IMR-90 (cell line): ENCODE measurements at regions not wholly inside any gene's neighbourhood (a gene's known extent, or its start where the extent isn't known, plus 50 kb on each side); places are given as distances from the start of the nearest gene placed in this dataset.
A peak's percentile ranks its signal among the peaks of the same experiment; 100 is the strongest.

ENCODE experiments used
- ATAC-seq: fragments of 200-7000 bp; cut with Tn5 transposase; 2 replicates; pipeline ENCODE4 v1.9.1; 2020; ENCODE audit warnings: low read depth, mild to moderate bottlenecking, moderate library complexity
- BruUV-seq: library from RNA; stranded (reverse); fragments of 400-500 nt; replicated peaks from 2 replicates; lab custom pipeline; 2021; lab: Mats Ljungman, UMichigan
- CTCF ChIA-PET: fragments of 300-600 bp; formaldehyde crosslinking; extraction: SDS; loops from one replicate; lab custom pipeline; 2021; ENCODE audit warnings: antibody characterized with exemption; lab: Yijun Ruan, JAX
- POLR2A ChIA-PET: fragments of 300-600 bp; sonication (Branson Sonifier 250); formaldehyde crosslinking; loops from one replicate; lab custom pipeline; 2022; ENCODE audit warnings: antibody characterized with exemption; ENCODE audit not compliant: unreplicated experiment; lab: Charles Lee
- DNase-seq: peaks from one replicate; pipeline ENCODE4 v3.0.0; 2013
- H2AFZ ChIP-seq: replicated peaks from 2 replicates; pipeline ENCODE3; 2013; ENCODE audit warnings: low read length, mild to moderate bottlenecking; ENCODE audit not compliant: poor library complexity
- H2AK5ac ChIP-seq: 2 replicates; pipeline ENCODE4 v1.6.1; 2013; ENCODE audit warnings: low read depth, low read length, inconsistent platforms
- H2AK9ac ChIP-seq: replicated peaks from 2 replicates; pipeline ENCODE3; 2013; ENCODE audit warnings: mild to moderate bottlenecking, low read depth, low read length, moderate library complexity; ENCODE audit not compliant: poor library complexity
- H2BK120ac ChIP-seq: 2 replicates; pipeline ENCODE4 v1.6.1; 2013; ENCODE audit warnings: low read depth, low read length, inconsistent platforms
- H2BK15ac ChIP-seq: 3 replicates; pipeline ENCODE4 v1.6.1; 2013; ENCODE audit warnings: low read depth, low read length, inconsistent platforms
- H2BK20ac ChIP-seq: 2 replicates; pipeline ENCODE4 v1.6.1; 2013; ENCODE audit warnings: low read depth, mild to moderate bottlenecking, inconsistent platforms, low read length, moderate library complexity
- H2BK5ac ChIP-seq: 2 replicates; pipeline ENCODE4 v1.6.1; 2013; ENCODE audit warnings: mild to moderate bottlenecking, low read depth, low read length, inconsistent platforms; ENCODE audit not compliant: poor library complexity, severe bottlenecking
- H3K14ac ChIP-seq: replicated peaks from 2 replicates; pipeline ENCODE4 v1.6.1; 2013; ENCODE audit warnings: low read depth, low read length, inconsistent platforms
- H3K18ac ChIP-seq: 2 replicates; pipeline ENCODE4 v1.6.1; 2013; ENCODE audit warnings: low read depth, low read length, control low read depth
- H3K23ac ChIP-seq: 2 replicates; pipeline ENCODE4 v1.6.1; 2013; ENCODE audit warnings: low read depth, low read length, inconsistent platforms
- H3K27ac ChIP-seq: 2 replicates; pipeline ENCODE4 v1.5.1; 2013; ENCODE audit warnings: mild to moderate bottlenecking, control low read depth, low read length; ENCODE audit not compliant: insufficient read depth
- H3K27me3 ChIP-seq: 2 replicates; pipeline ENCODE4 v1.6.1; 2013; ENCODE audit warnings: low read length; ENCODE audit not compliant: control insufficient read depth, insufficient read depth
- H3K36me3 ChIP-seq: 2 replicates; pipeline ENCODE4 v1.6.1; 2013; ENCODE audit warnings: low read length, mixed read lengths; ENCODE audit not compliant: control insufficient read depth, insufficient read depth
- H3K4ac ChIP-seq: 2 replicates; pipeline ENCODE4 v1.6.1; 2013; ENCODE audit warnings: low read depth, low read length, inconsistent platforms
- H3K4me1 ChIP-seq: 2 replicates; pipeline ENCODE4 v1.6.1; 2013; ENCODE audit warnings: low read length, mixed read lengths; ENCODE audit not compliant: control insufficient read depth, insufficient read depth
- H3K4me2 ChIP-seq: 2 replicates; pipeline ENCODE4 v1.6.1; 2013; ENCODE audit warnings: low read depth, mild to moderate bottlenecking, control low read depth, low read length, moderate library complexity
- H3K4me3 ChIP-seq: 2 replicates; pipeline ENCODE4 v1.5.1; 2013; ENCODE audit warnings: low read depth, mild to moderate bottlenecking, control low read depth, low read length, moderate library complexity; ENCODE audit not compliant: insufficient read depth
- H3K56ac ChIP-seq: 2 replicates; pipeline ENCODE4 v1.6.1; 2013; ENCODE audit warnings: low read length, inconsistent platforms; ENCODE audit not compliant: insufficient read depth; ENCODE audit errors: extremely low read depth
- H3K79me1 ChIP-seq, 2 experiments: 2 replicates each; pipeline ENCODE4 v1.6.1; 2013; ENCODE audit warnings: low read length in 2 of 2, inconsistent platforms in 1 of 2, low read depth in 1 of 2
- H3K9ac ChIP-seq: 2 replicates; pipeline ENCODE4 v1.6.1; 2013; ENCODE audit warnings: low read depth, low read length, control low read depth
- H3K9me1 ChIP-seq: 2 replicates; pipeline ENCODE4 v1.6.1; 2013; ENCODE audit warnings: low read length, inconsistent platforms; ENCODE audit not compliant: insufficient read depth
- H3K9me3 ChIP-seq: 2 replicates; pipeline ENCODE4 v1.6.1; 2013; ENCODE audit warnings: low read length; ENCODE audit not compliant: control insufficient read depth, insufficient read depth
- H4K20me1 ChIP-seq: 2 replicates; pipeline ENCODE4 v1.6.1; 2013; ENCODE audit warnings: low read length, inconsistent platforms; ENCODE audit not compliant: insufficient read depth
- H4K5ac ChIP-seq: 2 replicates; pipeline ENCODE4 v1.6.1; 2013; ENCODE audit warnings: mild to moderate bottlenecking, low read depth, low read length, control low read depth
- H4K8ac ChIP-seq, 2 experiments: 2 replicates each; pipeline ENCODE4 v1.6.1; 2013; ENCODE audit warnings: low read depth in 2 of 2, low read length in 2 of 2, control low read depth in 1 of 2, inconsistent platforms in 1 of 2
- H4K91ac ChIP-seq: 2 replicates; pipeline ENCODE4 v1.6.1; 2013; ENCODE audit warnings: low read depth, low read length, inconsistent platforms; ENCODE audit not compliant: insufficient read depth
- BHLHE40 ChIP-seq: fragments of 150-350 bp; IDR thresholded peaks from 2 replicates; pipeline ENCODE4 v1.6.1; 2016; ENCODE audit warnings: mild to moderate bottlenecking, low read depth, low read length
- CEBPB ChIP-seq: IDR thresholded peaks from 2 replicates; pipeline ENCODE4 v1.6.1; 2012; ENCODE audit warnings: low read depth, low read length, improper control_type of control experiment
- CTCF ChIP-seq: conservative IDR thresholded peaks from 2 replicates; pipeline ENCODE4 v1.5.1; 2012; ENCODE audit warnings: mild to moderate bottlenecking, low read depth, low read length, improper control_type of control experiment
- FOS ChIP-seq: fragments of 150-350 bp; IDR thresholded peaks from 2 replicates; pipeline ENCODE4 v1.6.1; 2016; ENCODE audit warnings: low read depth, low read length
- MAFK ChIP-seq: IDR thresholded peaks from 2 replicates; pipeline ENCODE4 v1.6.1; 2012; ENCODE audit warnings: low read depth, low read length, improper control_type of control experiment
- NFE2L2 ChIP-seq: fragments of 150-350 bp; IDR thresholded peaks from 2 replicates; pipeline ENCODE4 v1.6.1; 2016; ENCODE audit warnings: low read depth, mild to moderate bottlenecking, low read length
- RAD21 ChIP-seq: IDR thresholded peaks from 2 replicates; pipeline ENCODE4 v1.6.1; 2012; ENCODE audit warnings: low read length, improper control_type of control experiment
- RFX5 ChIP-seq: IDR thresholded peaks from 2 replicates; pipeline ENCODE4 v1.8.0; 2012; ENCODE audit warnings: low read depth, mild to moderate bottlenecking, low read length, moderate library complexity
- SMC3 ChIP-seq: fragments of 150-350 bp; IDR thresholded peaks from 2 replicates; pipeline ENCODE4 v1.6.1; 2016; ENCODE audit warnings: low read depth, mild to moderate bottlenecking, antibody characterized with exemption, low read length, moderate library complexity
- WGBS, 2 experiments: methylation state at CpG; one replicate each; pipeline versions ENCODE4 v1.1.5 to v1.1.7; 2013; ENCODE audit warnings: missing lambda C conversion rate in 2 of 2; ENCODE audit not compliant: insufficient read length in 1 of 2; ENCODE audit errors: extremely low coverage in 2 of 2; 5-methylcytosine and 5-hydroxymethylcytosine counted together
- dilution Hi-C: fragments of 300-500 bp; cut with HindIII; formaldehyde crosslinking; loops from one replicate; pipeline ENCODE4 v1.14.3; 2018; ENCODE audit warnings: low sequenced_read_pairs; ENCODE audit not compliant: unreplicated experiment
- in situ Hi-C: fragments of 300-500 bp; cut with MboI; formaldehyde crosslinking; loops from 3 replicates; pipeline ENCODE4 v1.14.3; 2019; ENCODE audit warnings: low sequenced_read_pairs, inconsistent platforms, mixed read lengths
- intact Hi-C: fragments of 100-400 bp; cut with micrococcal nuclease; formaldehyde crosslinking; loops from 2 replicates; pipeline ENCODE4 v1.10.0; 2022

- Histone ChIP-seq H2BK120ac (no peak overlapping the region), H3K79me1 (no peaks in the 10 kb centered on the region), H4K8ac (no peak overlapping the region), H3K27me3 (peaks cover 12% of the 10 kb centered on the region), H3K9me3 (no peaks in the 10 kb centered on the region), H4K20me1 (no peaks in the 10 kb centered on the region), H4K5ac (no peak overlapping the region), H2BK15ac (no peak overlapping the region), H3K36me3 (no peaks in the 10 kb centered on the region), H3K4ac (no peak overlapping the region), H3K27ac (no peak overlapping the region), H2BK20ac (no peak overlapping the region), H3K9ac (no peak overlapping the region), H4K91ac (no peak overlapping the region), H3K18ac (no peak overlapping the region), H2BK5ac (no peak overlapping the region), H2AK9ac (no peak overlapping the region), H2AK5ac (no peak overlapping the region), H3K4me1 (no peaks in the 10 kb centered on the region), H3K4me2 (no peak overlapping the region), H3K9me1 (no peaks in the 10 kb centered on the region), H3K14ac (no peak overlapping the region), H3K56ac (no peak overlapping the region), H2AFZ (peak overlapping the region; percentile 11), H3K23ac (no peak overlapping the region), H3K4me3 (no peak overlapping the region)
- no CpG with 5 or more reads among the region's 10 CpGs for WGBS, 2 experiments
- ChIA-PET CTCF (no interaction called here), POLR2A (no interaction called here)
- dilution Hi-C loops: no loop called here
- TF ChIP-seq FOS (no peak), CEBPB (no peak), CTCF (no peak), RAD21 (no peak), NFE2L2 (no peak), RFX5 (no peak), MAFK (no peak), BHLHE40 (no peak), SMC3 (no peak)
- ATAC-seq (no peak), DNase-seq (no peak)
- no TSS peak for BruUV-seq
- intact Hi-C loops: no loop called here
- in situ Hi-C loops: no loop called here
Measured at GRCh38 chr15:72859017-72859756, 75.6 kb upstream of the ADPGK start.
